Stimulated activated CD4-positive, alpha-beta T cell treated with anti-CD3 and anti-CD28 coated beads, Interleukin-2, amount 100 ng/mL, for 4 hours (primary cell): ENCODE measurements at regions not wholly inside any gene's neighbourhood (a gene's known extent, or its start where the extent isn't known, plus 50 kb on each side); places are given as distances from the start of the nearest gene placed in this dataset.
"Not testable (repeated sequence)": the region's sequence is repeated elsewhere in the genome, so short reads cannot be mapped to it uniquely, and the experiment has no call there.

Experiments
- DNase-seq: peaks from one replicate; pipeline ENCODE4 v3.0.0-alpha.2; 2020; ENCODE audit warnings: low read depth

GRCh38 chr3:177249203-177249602, 51.9 kb upstream of the TBL1XR1 start:
- DNase-seq = no peak

- no peak for DNase-seq
Measured at GRCh38 chr3:177250151-177250550, 52.9 kb upstream of the TBL1XR1 start.

- DNase-seq = no peak
Measured at GRCh38 chr3:177251755-177252154, 54.5 kb upstream of the TBL1XR1 start.

GRCh38 chr3:177257006-177257405, 59.7 kb upstream of the TBL1XR1 start:
- DNase-seq = no peak

- no peak for DNase-seq
Measured at GRCh38 chr3:177257625-177258024, 60.3 kb upstream of the TBL1XR1 start.

GRCh38 chr3:177262396-177262795, 65.1 kb upstream of the TBL1XR1 start:
- no peak for DNase-seq

- DNase-seq = no peak
Measured at GRCh38 chr3:177263615-177264368, 66.5 kb upstream of the TBL1XR1 start.

GRCh38 chr3:177271811-177272501, 74.7 kb upstream of the TBL1XR1 start:
- not testable (repeated sequence) for DNase-seq

GRCh38 chr3:177278016-177278415, 80.7 kb upstream of the TBL1XR1 start:
- DNase-seq = no peak

- DNase-seq = no peak
Measured at GRCh38 chr3:177279118-177279815, 82.0 kb upstream of the TBL1XR1 start.

- DNase-seq = no peak
Measured at GRCh38 chr3:177281292-177282118, 84.2 kb upstream of the TBL1XR1 start.

GRCh38 chr3:177282119-177282655, 84.9 kb upstream of the TBL1XR1 start:
- no peak for DNase-seq

- no peak for DNase-seq
Measured at GRCh38 chr3:177283983-177284382, 86.7 kb upstream of the TBL1XR1 start.

- peak; percentile 13 for DNase-seq
Measured at GRCh38 chr3:177284383-177284881, 87.2 kb upstream of the TBL1XR1 start.

GRCh38 chr3:177286034-177286433, 88.8 kb upstream of the TBL1XR1 start:
- DNase-seq = no peak

GRCh38 chr3:177287231-177287630, 89.9 kb upstream of the TBL1XR1 start:
- DNase-seq = no peak

GRCh38 chr3:177290633-177291032, 93.4 kb upstream of the TBL1XR1 start:
- no peak for DNase-seq

- no peak for DNase-seq
Measured at GRCh38 chr3:177294221-177294620, 96.9 kb upstream of the TBL1XR1 start.

GRCh38 chr3:177295116-177295515, 97.8 kb upstream of the TBL1XR1 start:
- DNase-seq = no peak

GRCh38 chr3:177299250-177299649, 102.0 kb upstream of the TBL1XR1 start:
- no peak for DNase-seq

GRCh38 chr3:177300039-177300833, 103.0 kb upstream of the TBL1XR1 start:
- DNase-seq = no peak
